H1 (cell line): ENCODE measurements at regions not wholly inside any gene's neighbourhood (a gene's known extent, or its start where the extent isn't known, plus 50 kb on each side); places are given as distances from the start of the nearest gene placed in this dataset.

Experiments used
- CHD2 ChIP-seq: IDR thresholded peaks from 2 replicates; pipeline ENCODE4 v1.6.1; 2012; ENCODE audit warnings: low read length, improper control_type of control experiment
- EZH2 ChIP-seq: fragments of 200-600 bp; sonication (generic); IDR thresholded peaks from 2 replicates; pipeline ENCODE4 v1.7.1; 2012; ENCODE audit warnings: low read depth, mild to moderate bottlenecking, moderate library complexity, low read length, inconsistent platforms; ENCODE audit not compliant: severe bottlenecking
- GABPA ChIP-seq: IDR thresholded peaks from 2 replicates; pipeline ENCODE4 v1.6.1; 2011; ENCODE audit warnings: mild to moderate bottlenecking, low read length, moderate library complexity, borderline replicate concordance; ENCODE audit not compliant: insufficient read depth
- TF ChIP-seq, protein P1 (sequence below), 3 experiments: IDR thresholded peaks; 1 replicate in 2 of 3; 2 replicates in 1 of 3; pipeline versions ENCODE4 v1.5.1 to v1.6.1; 2011; ENCODE audit warnings: low read length in 3 of 3, mild to moderate bottlenecking in 3 of 3, inconsistent platforms in 2 of 3, low read depth in 1 of 3, moderate library complexity in 1 of 3; ENCODE audit not compliant: insufficient read depth in 1 of 3; ENCODE audit errors: control extremely low read depth in 1 of 3

DNA sequence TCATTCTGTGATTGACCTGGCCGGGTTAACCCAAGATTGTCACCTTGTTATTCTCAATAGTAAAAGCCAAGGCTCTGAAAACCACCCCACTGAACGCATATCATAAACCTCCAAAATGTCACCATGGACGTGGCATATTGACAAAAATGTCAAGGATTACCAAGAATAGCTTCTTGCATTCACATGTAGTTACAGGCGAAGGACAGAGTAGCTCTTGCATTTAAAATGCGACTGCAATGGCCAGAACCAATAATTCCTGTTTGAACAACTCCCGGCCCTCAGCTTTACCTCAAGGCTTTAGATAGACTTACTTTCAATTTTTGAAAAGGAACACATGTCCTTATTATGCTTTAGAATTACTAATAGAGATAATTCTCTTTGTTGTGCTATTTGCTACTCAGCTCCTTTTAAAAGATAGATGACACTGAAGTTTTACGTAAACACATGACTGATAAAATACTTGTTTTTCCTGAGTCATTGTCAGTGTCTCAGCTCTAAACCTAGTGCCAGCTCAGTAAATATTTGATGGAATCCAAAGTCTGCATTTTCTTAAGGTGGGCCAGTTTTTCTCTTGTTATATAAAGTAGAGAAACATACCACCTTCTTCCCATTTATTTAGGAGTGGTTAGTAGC lies 66.3 kb downstream of the CLDN34 start:
- TF ChIP-seq, protein P1, sequence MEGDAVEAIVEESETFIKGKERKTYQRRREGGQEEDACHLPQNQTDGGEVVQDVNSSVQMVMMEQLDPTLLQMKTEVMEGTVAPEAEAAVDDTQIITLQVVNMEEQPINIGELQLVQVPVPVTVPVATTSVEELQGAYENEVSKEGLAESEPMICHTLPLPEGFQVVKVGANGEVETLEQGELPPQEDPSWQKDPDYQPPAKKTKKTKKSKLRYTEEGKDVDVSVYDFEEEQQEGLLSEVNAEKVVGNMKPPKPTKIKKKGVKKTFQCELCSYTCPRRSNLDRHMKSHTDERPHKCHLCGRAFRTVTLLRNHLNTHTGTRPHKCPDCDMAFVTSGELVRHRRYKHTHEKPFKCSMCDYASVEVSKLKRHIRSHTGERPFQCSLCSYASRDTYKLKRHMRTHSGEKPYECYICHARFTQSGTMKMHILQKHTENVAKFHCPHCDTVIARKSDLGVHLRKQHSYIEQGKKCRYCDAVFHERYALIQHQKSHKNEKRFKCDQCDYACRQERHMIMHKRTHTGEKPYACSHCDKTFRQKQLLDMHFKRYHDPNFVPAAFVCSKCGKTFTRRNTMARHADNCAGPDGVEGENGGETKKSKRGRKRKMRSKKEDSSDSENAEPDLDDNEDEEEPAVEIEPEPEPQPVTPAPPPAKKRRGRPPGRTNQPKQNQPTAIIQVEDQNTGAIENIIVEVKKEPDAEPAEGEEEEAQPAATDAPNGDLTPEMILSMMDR (IDR thresholded peaks at IDR 0.05; ENCODE audit: control extremely low read depth in 1 of 3, insufficient read depth in 1 of 3, low read depth in 1 of 3, low read length in 3 of 3): no peak
- TF ChIP-seq EZH2: no peak
- no peak for TF ChIP-seq CHD2
- no peak for TF ChIP-seq GABPA
